H1 (cell line): ENCODE measurements at regions not wholly inside any gene's neighbourhood (a gene's known extent, or its start where the extent isn't known, plus 50 kb on each side); places are given as distances from the start of the nearest gene placed in this dataset.

Source experiments
- CHD7 ChIP-seq: fragments of 300-600 bp; sonication (generic); IDR thresholded peaks from 2 replicates; pipeline ENCODE4 v1.7.1; 2012; ENCODE audit warnings: low read length, moderate library complexity, mild to moderate bottlenecking, inconsistent platforms; ENCODE audit not compliant: insufficient replicate concordance
- MAFK ChIP-seq: IDR thresholded peaks from 2 replicates; pipeline ENCODE4 v1.6.1; 2012; ENCODE audit warnings: low read depth, mild to moderate bottlenecking, improper control_type of control experiment, low read length
- TCF12 ChIP-seq: IDR thresholded peaks from 2 replicates; pipeline ENCODE4 v1.6.1; 2011; ENCODE audit warnings: low read depth, mild to moderate bottlenecking, low read length

DNA sequence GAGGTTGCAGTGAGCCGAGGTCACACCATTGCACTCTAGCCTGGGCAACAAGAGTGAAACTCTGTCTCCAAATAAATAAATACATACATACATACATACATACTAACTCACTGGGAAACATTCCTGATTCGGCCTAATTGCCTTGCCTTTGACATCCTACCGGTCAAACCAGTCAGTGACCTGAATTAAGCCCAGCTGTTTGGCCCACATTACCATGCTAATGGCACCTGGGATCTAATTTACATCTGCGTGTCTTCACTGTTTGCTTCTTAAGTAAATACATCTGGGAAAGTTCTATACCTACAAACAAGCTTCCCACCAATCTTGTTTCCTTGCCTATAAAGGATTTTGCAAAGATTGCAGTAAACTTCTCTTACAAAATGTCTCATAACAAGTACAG is 230.2 kb upstream of the ZC3H15 start (continued):
- TF ChIP-seq CHD7: peak; percentile 63
- TF ChIP-seq TCF12: peak; percentile 95
- TF ChIP-seq MAFK: no peak
